ENCODE measurements at regions not wholly inside any gene's neighbourhood (a gene's known extent, or its start where the extent isn't known, plus 50 kb on each side); places are given as distances from the start of the nearest gene placed in this dataset.

- TF ChIP-seq CTCF (conservative IDR thresholded peaks at IDR 0.05) (no peak), EZH2 (IDR thresholded peaks at IDR 0.05; ENCODE audit: low read depth) (no peak)
Observed at GRCh38 chr3:76400141-76400540, 614.8 kb upstream of the ZNF717 start.

Measured in PC-9 (cell line).